ENCODE measurements at regions not wholly inside any gene's neighbourhood (a gene's known extent, or its start where the extent isn't known, plus 50 kb on each side); places are given as distances from the start of the nearest gene placed in this dataset.

DNA sequence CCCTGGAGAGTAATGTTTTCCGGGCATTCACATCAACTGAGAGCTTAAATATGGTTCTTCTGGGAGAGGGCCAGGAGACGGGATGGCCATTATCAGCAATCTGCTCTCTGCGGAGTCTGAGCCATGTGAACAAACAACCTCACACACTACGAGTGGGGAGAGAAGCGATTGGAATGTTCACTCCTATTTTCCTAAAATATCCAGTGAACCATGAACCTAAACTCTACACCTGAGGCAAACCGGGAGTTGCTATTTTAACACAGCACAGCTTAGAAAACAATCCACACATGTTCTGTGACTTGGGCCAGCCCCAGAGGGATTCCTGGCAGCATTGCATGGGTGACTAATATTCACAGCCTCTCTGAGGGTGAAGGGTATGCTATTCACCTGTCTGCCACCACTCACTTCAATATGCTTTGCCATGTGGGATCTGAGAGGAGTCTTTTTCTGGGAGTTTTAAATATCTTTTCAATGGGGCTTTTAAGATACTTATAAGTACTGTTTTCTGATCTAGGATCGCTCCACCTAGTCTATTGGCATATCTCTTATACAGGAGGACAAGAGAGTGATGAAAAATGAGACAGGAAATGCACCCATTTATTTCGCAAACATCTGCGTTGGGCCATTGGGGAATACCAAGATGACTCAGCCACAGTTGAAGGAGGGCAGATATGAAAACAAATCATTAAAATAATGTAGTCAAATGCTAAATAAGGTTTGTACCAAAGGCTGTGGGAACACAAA is 72.6 kb upstream of the SERP2 start:
- TF ChIP-seq POLR2A (IDR thresholded peaks at IDR 0.05; ENCODE audit: low read depth, low read length) (no peak), POLR2AphosphoS5 (IDR thresholded peaks at IDR 0.05; ENCODE audit: low read depth, low read length) (no peak), TAF1 (IDR thresholded peaks at IDR 0.05; ENCODE audit: low read depth, low read length) (no peak), POU2F2 (IDR thresholded peaks at IDR 0.05; ENCODE audit: low read depth, low read length) (no peak), SPI1 (IDR thresholded peaks at IDR 0.05; ENCODE audit: low read depth, low read length) (peak; percentile 18; the same call in 1 of the 2 replicates), PAX5 (IDR thresholded peaks at IDR 0.05; ENCODE audit: insufficient read depth, low read length, severe bottlenecking) (no peak)
